ENCODE measurements at regions not wholly inside any gene's neighbourhood (a gene's known extent, or its start where the extent isn't known, plus 50 kb on each side); places are given as distances from the start of the nearest gene placed in this dataset.

GRCh38 chr5:39479537-39479936 is 54.8 kb upstream of the DAB2 start:
- Mint-ChIP-seq H3K27me3 (peaks cover 5 to 7% of the 10 kb centered on the region in 2 donors), H3K9me3 (peaks cover 0 to 2% (median 0%) of the 10 kb centered on the region in 8 donors), H3K4me1 (no peaks in the 10 kb centered on the region), H3K27ac (no peak overlapping the region), H3K4me3 (no peak overlapping the region), H3K36me3 (no peaks in the 10 kb centered on the region)
- ChIA-PET POLR2A (ENCODE audit: partially characterized antibody) (no interaction called here), CTCF (ENCODE audit: partially characterized antibody) (no interaction called here)
- H3K4me3 ChIP-seq (ENCODE audit: low read length in 2 of 2) = no peak overlapping the region
- intact Hi-C loops (cut with micrococcal nuclease) = no loop called here
- H3K4me1 ChIP-seq (ENCODE audit: insufficient read depth, low read length) = no peaks in the 10 kb centered on the region
- no peaks in the 10 kb centered on the region for H3K27me3 ChIP-seq (ENCODE audit: insufficient read depth, low read length)
- no peak overlapping the region for H3K27ac ChIP-seq (ENCODE audit: low read depth, low read length)
- no peak for DNase-seq
- no peaks in the 10 kb centered on the region for H3K9me3 ChIP-seq (ENCODE audit: control insufficient read depth in 1 of 2, low read length in 2 of 2)
- H3K36me3 ChIP-seq (ENCODE audit: insufficient read depth, low read length) = no peaks in the 10 kb centered on the region

- no peak overlapping the region for H3K4me3 ChIP-seq (ENCODE audit: low read length in 2 of 2)
- no peak overlapping the region for H3K27ac ChIP-seq (ENCODE audit: low read depth, low read length)
- H3K36me3 ChIP-seq (ENCODE audit: insufficient read depth, low read length) = no peaks in the 10 kb centered on the region
- intact Hi-C loops (cut with micrococcal nuclease) = no loop called here
- H3K9me3 Mint-ChIP-seq = peaks cover 0 to 2% (median 0%) of the 10 kb centered on the region in 8 donors
- H3K4me1 Mint-ChIP-seq = no peaks in the 10 kb centered on the region
- no peaks in the 10 kb centered on the region for H3K4me1 ChIP-seq (ENCODE audit: insufficient read depth, low read length)
- H3K36me3 Mint-ChIP-seq = no peaks in the 10 kb centered on the region
- no peak for DNase-seq
- no peak overlapping the region for H3K4me3 Mint-ChIP-seq
- no peaks in the 10 kb centered on the region for H3K27me3 ChIP-seq (ENCODE audit: insufficient read depth, low read length)
- ChIA-PET CTCF (ENCODE audit: partially characterized antibody) (no interaction called here), POLR2A (ENCODE audit: partially characterized antibody) (no interaction called here)
- no peaks in the 10 kb centered on the region for H3K9me3 ChIP-seq (ENCODE audit: control insufficient read depth in 1 of 2, low read length in 2 of 2)
- H3K27me3 Mint-ChIP-seq = peaks cover 5 to 8% of the 10 kb centered on the region in 2 donors
- H3K27ac Mint-ChIP-seq = no peak overlapping the region
These were observed 54.1 kb upstream of the DAB2 start for GRCh38 chr5:39478863-39479262.

GRCh38 chr5:39476843-39477220 is 52.1 kb upstream of the DAB2 start:
- H3K4me3 ChIP-seq (ENCODE audit: low read length in 2 of 2) = no peak overlapping the region
- ChIA-PET CTCF (ENCODE audit: partially characterized antibody) (no interaction called here), POLR2A (ENCODE audit: partially characterized antibody) (no interaction called here)
- H3K9me3 ChIP-seq (ENCODE audit: control insufficient read depth in 1 of 2, low read length in 2 of 2) = no peaks in the 10 kb centered on the region
- DNase-seq = no peak
- Mint-ChIP-seq H3K36me3 (no peaks in the 10 kb centered on the region), H3K4me1 (no peaks in the 10 kb centered on the region), H3K4me3 (no peak overlapping the region), H3K27me3 (peaks cover 5 to 14% of the 10 kb centered on the region in 2 donors), H3K27ac (no peak overlapping the region), H3K9me3 (no peaks in the 10 kb centered on the region)
- H3K4me1 ChIP-seq (ENCODE audit: insufficient read depth, low read length) = no peaks in the 10 kb centered on the region
- no peaks in the 10 kb centered on the region for H3K27me3 ChIP-seq (ENCODE audit: insufficient read depth, low read length)
- H3K27ac ChIP-seq (ENCODE audit: low read depth, low read length) = no peak overlapping the region
- intact Hi-C loops (cut with micrococcal nuclease) = no loop called here
- no peaks in the 10 kb centered on the region for H3K36me3 ChIP-seq (ENCODE audit: insufficient read depth, low read length)

- H3K9me3 ChIP-seq (ENCODE audit: control insufficient read depth in 1 of 2, low read length in 2 of 2) = no peaks in the 10 kb centered on the region
- no peaks in the 10 kb centered on the region for H3K9me3 Mint-ChIP-seq
- DNase-seq = no peak
- intact Hi-C loops (cut with micrococcal nuclease) = no loop called here
- POLR2A ChIA-PET (ENCODE audit: partially characterized antibody) = no interaction called here
- H3K36me3 Mint-ChIP-seq = no peaks in the 10 kb centered on the region
- no peak overlapping the region for H3K27ac Mint-ChIP-seq
- no peak overlapping the region for H3K4me3 Mint-ChIP-seq
- CTCF ChIA-PET (ENCODE audit: partially characterized antibody) = no interaction called here
- no peak overlapping the region for H3K4me3 ChIP-seq (ENCODE audit: low read length in 2 of 2)
- H3K27me3 Mint-ChIP-seq = peaks cover 9 to 14% of the 10 kb centered on the region in 2 donors
- H3K4me1 Mint-ChIP-seq = no peaks in the 10 kb centered on the region
- H3K36me3 ChIP-seq (ENCODE audit: insufficient read depth, low read length) = no peaks in the 10 kb centered on the region
- H3K4me1 ChIP-seq (ENCODE audit: insufficient read depth, low read length) = no peaks in the 10 kb centered on the region
- H3K27ac ChIP-seq (ENCODE audit: low read depth, low read length) = no peak overlapping the region
- no peaks in the 10 kb centered on the region for H3K27me3 ChIP-seq (ENCODE audit: insufficient read depth, low read length)
These were observed 51.4 kb upstream of the DAB2 start for GRCh38 chr5:39475881-39476842.

- Mint-ChIP-seq H3K36me3 (no peaks in the 10 kb centered on the region), H3K27ac (no peak overlapping the region), H3K4me3 (no peak overlapping the region), H3K4me1 (no peaks in the 10 kb centered on the region), H3K9me3 (no peaks in the 10 kb centered on the region), H3K27me3 (peaks cover 6 to 14% of the 10 kb centered on the region in 2 donors)
- Histone ChIP-seq H3K27ac (ENCODE audit: low read depth, low read length) (no peak overlapping the region), H3K9me3 (ENCODE audit: control insufficient read depth in 1 of 2, low read length in 2 of 2) (no peaks in the 10 kb centered on the region), H3K27me3 (ENCODE audit: insufficient read depth, low read length) (no peaks in the 10 kb centered on the region), H3K36me3 (ENCODE audit: insufficient read depth, low read length) (no peaks in the 10 kb centered on the region), H3K4me3 (ENCODE audit: low read length in 2 of 2) (no peak overlapping the region), H3K4me1 (ENCODE audit: insufficient read depth, low read length) (no peaks in the 10 kb centered on the region)
- CTCF ChIA-PET (ENCODE audit: partially characterized antibody) = no interaction called here
- POLR2A ChIA-PET (ENCODE audit: partially characterized antibody) = no interaction called here
- intact Hi-C loops (cut with micrococcal nuclease) = no loop called here
- no peak for DNase-seq
These were observed 50.4 kb upstream of the DAB2 start for GRCh38 chr5:39475159-39475571.
